DOHH2 (cell line): ENCODE measurements at regions not wholly inside any gene's neighbourhood (a gene's known extent, or its start where the extent isn't known, plus 50 kb on each side); places are given as distances from the start of the nearest gene placed in this dataset.
"Not testable (repeated sequence)": the region's sequence is repeated elsewhere in the genome, so short reads cannot be mapped to it uniquely, and the experiment has no call there.

Experiments used
- H3F3A ChIP-seq: fragments of 200-600 bp; sonication (generic), shearing (Covaris generic); 2 replicates; pipeline ENCODE4 v1.6.0; 2016; ENCODE audit warnings: antibody characterized with exemption, mild to moderate bottlenecking; ENCODE audit not compliant: control insufficient read depth, insufficient read depth
- H3K27ac ChIP-seq: fragments of 200-600 bp; sonication (generic); 2 replicates; pipeline ENCODE4 v1.5.1; 2014; ENCODE audit warnings: low read depth, mild to moderate bottlenecking, low read length, moderate library complexity
- H3K27me3 ChIP-seq: fragments of 200-600 bp; sonication (generic); 2 replicates; pipeline ENCODE4 v1.6.1; 2014; ENCODE audit warnings: mild to moderate bottlenecking, low read length, mixed read lengths; ENCODE audit not compliant: control insufficient read depth
- H3K36me3 ChIP-seq: fragments of 200-600 bp; sonication (generic); 2 replicates; pipeline ENCODE4 v1.6.1; 2014; ENCODE audit warnings: mild to moderate bottlenecking, low read length, moderate library complexity, mixed read lengths; ENCODE audit not compliant: control insufficient read depth
- H3K4me1 ChIP-seq: fragments of 200-600 bp; sonication (generic); 2 replicates; pipeline ENCODE4 v1.6.1; 2014; ENCODE audit warnings: mild to moderate bottlenecking, low read length, mixed read lengths; ENCODE audit not compliant: control insufficient read depth
- H3K4me2 ChIP-seq: fragments of 200-600 bp; sonication (generic); 2 replicates; pipeline ENCODE4 v1.6.0; 2014; ENCODE audit warnings: mild to moderate bottlenecking, low read length, moderate library complexity
- H3K4me3 ChIP-seq: fragments of 200-600 bp; sonication (generic); 2 replicates; pipeline ENCODE4 v1.5.1; 2014; ENCODE audit warnings: mild to moderate bottlenecking, low read length, mixed read lengths
- H3K79me2 ChIP-seq: fragments of 200-600 bp; sonication (generic); 2 replicates; pipeline ENCODE4 v1.6.1; 2014; ENCODE audit warnings: mild to moderate bottlenecking, low read length, mixed read lengths; ENCODE audit not compliant: control insufficient read depth
- H3K9me2 ChIP-seq: fragments of 200-600 bp; sonication (generic); replicated peaks from 2 replicates; pipeline ENCODE4 v1.6.1; 2014; ENCODE audit warnings: mild to moderate bottlenecking, low read length, mixed read lengths; ENCODE audit not compliant: control insufficient read depth
- H3K9me3 ChIP-seq: fragments of 200-600 bp; sonication (generic); 2 replicates; pipeline ENCODE4 v1.6.1; 2014; ENCODE audit warnings: antibody characterized with exemption, low read length, mixed read lengths; ENCODE audit not compliant: control insufficient read depth, insufficient read depth
- H4K20me1 ChIP-seq: fragments of 200-600 bp; sonication (generic); 2 replicates; pipeline ENCODE4 v1.6.0; 2014; ENCODE audit warnings: low read depth, mild to moderate bottlenecking, antibody characterized with exemption, low read length, moderate library complexity; ENCODE audit not compliant: control insufficient read depth, insufficient read depth
- EZH2phosphoT487 ChIP-seq: fragments of 200-600 bp; sonication (generic); IDR thresholded peaks from 2 replicates; pipeline ENCODE4 v1.6.1; 2017; ENCODE audit warnings: borderline replicate concordance, mild to moderate bottlenecking, antibody characterized with exemption, low read length, moderate library complexity, mixed read lengths
- TF ChIP-seq, protein P1 (sequence below): fragments of 200-600 bp; sonication (generic); IDR thresholded peaks from one replicate; pipeline ENCODE4 v1.5.1; 2014; ENCODE audit warnings: antibody characterized with exemption, mild to moderate bottlenecking, low read depth, low read length; ENCODE audit not compliant: poor library complexity, severe bottlenecking

DNA sequence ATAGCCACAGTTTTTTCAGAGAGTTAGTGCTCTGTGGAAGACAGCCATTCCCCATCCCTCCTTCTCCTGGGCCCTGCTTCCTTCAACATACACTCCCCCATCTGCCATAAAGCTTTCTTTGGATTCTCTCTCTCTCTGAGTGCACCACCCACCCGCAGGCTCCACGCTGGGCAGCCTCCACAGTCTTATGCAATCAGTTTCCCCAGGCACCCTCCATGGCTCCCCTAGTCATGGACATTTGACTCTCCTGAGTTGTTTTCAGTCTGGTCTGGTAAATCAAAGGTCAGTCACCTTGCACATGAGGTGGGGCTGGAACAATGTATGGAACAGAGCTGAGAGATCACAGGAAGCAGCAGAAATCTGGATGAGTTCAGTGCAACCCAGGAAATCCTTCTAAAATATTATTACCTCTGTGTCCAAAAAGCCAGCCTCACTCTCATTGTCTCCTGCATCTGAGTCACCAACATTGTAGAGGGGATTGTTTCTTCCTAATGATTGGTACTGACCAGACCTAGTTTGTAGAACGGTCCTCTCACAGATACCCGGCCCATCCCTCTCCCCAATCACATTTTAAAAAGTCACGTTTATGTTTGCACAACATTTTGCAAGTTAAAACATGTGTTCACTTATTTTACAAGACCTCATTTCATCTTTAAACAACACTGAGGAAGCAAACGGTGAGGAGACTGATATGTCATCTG is 70.1 kb downstream of the CYCS start:
- Histone ChIP-seq H4K20me1 (no peaks in the 10 kb centered on the region), H3K79me2 (no peaks in the 10 kb centered on the region), H3K27ac (no peak overlapping the region), H3K4me1 (no peaks in the 10 kb centered on the region), H3F3A (no peaks in the 10 kb centered on the region), H3K9me2 (no peaks in the 10 kb centered on the region), H3K9me3 (no peaks in the 10 kb centered on the region), H3K27me3 (peaks cover 14% of the 10 kb centered on the region; the same call in 1 of the 2 replicates), H3K4me2 (no peak overlapping the region), H3K4me3 (no peak overlapping the region), H3K36me3 (no peaks in the 10 kb centered on the region)
- TF ChIP-seq, protein P1, sequence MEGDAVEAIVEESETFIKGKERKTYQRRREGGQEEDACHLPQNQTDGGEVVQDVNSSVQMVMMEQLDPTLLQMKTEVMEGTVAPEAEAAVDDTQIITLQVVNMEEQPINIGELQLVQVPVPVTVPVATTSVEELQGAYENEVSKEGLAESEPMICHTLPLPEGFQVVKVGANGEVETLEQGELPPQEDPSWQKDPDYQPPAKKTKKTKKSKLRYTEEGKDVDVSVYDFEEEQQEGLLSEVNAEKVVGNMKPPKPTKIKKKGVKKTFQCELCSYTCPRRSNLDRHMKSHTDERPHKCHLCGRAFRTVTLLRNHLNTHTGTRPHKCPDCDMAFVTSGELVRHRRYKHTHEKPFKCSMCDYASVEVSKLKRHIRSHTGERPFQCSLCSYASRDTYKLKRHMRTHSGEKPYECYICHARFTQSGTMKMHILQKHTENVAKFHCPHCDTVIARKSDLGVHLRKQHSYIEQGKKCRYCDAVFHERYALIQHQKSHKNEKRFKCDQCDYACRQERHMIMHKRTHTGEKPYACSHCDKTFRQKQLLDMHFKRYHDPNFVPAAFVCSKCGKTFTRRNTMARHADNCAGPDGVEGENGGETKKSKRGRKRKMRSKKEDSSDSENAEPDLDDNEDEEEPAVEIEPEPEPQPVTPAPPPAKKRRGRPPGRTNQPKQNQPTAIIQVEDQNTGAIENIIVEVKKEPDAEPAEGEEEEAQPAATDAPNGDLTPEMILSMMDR = no peak

DNA sequence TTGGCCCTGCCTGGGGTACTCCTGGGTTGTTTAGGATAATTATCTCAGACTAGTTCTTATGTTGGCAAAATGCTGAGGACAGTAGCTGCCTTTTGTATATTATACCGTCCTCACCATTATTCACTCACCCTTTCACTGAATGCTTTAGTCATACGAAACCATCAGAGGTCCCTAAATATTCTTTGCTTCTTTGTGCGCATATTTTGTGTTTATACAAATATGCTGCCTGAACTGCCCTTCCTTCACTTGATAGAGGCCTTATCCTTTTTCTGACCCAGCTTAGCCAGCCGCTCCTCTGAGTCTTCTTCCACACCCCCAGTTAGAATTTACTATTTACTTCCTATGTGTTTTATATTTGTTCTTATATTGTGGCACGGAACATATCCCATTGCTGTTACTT is 70.2 kb upstream of the OSBPL3 start:
- Histone ChIP-seq H3K9me2 (no peaks in the 10 kb centered on the region), H3K9me3 (no peaks in the 10 kb centered on the region), H3K4me3 (no peak overlapping the region), H3F3A (no peaks in the 10 kb centered on the region), H3K79me2 (no peaks in the 10 kb centered on the region), H3K36me3 (no peaks in the 10 kb centered on the region), H3K4me1 (no peaks in the 10 kb centered on the region), H4K20me1 (no peaks in the 10 kb centered on the region), H3K4me2 (no peak overlapping the region), H3K27me3 (0 out of 2 replicates have a peak, but pooled peaks cover 7% of the 10 kb centered on the region), H3K27ac (no peak overlapping the region)
- TF ChIP-seq EZH2phosphoT487 = no peak
- TF ChIP-seq, protein P1 = no peak

DNA sequence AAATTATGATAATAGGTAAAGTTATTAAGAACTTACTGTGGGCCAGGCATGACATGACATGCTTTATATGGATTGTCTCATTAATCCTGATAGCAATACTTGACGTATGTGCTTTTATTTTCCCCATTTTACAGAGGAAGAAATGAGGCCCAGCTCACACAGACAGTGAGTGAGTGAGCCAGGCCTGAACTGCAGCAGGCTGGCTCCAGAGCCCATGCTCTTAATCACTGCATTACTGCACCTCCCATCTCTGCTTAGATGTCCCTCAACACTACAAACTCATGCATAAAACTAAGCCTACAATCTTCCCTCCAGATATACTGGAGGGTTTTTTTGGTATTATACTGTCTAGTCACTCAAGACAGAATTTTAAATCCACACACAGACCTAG is 68.5 kb upstream of the OSBPL3 start:
- no peaks in the 10 kb centered on the region for H3K36me3 ChIP-seq
- H3K4me3 ChIP-seq = no peak overlapping the region
- H4K20me1 ChIP-seq = no peaks in the 10 kb centered on the region
- TF ChIP-seq, protein P1 = no peak
- TF ChIP-seq EZH2phosphoT487 = no peak
- H3K9me3 ChIP-seq = no peaks in the 10 kb centered on the region
- H3K27me3 ChIP-seq = 0 out of 2 replicates have a peak, but pooled peaks cover 3% of the 10 kb centered on the region
- no peaks in the 10 kb centered on the region for H3K9me2 ChIP-seq
- no peak overlapping the region for H3K4me2 ChIP-seq
- no peaks in the 10 kb centered on the region for H3K79me2 ChIP-seq
- H3K27ac ChIP-seq = no peak overlapping the region
- H3F3A ChIP-seq = no peaks in the 10 kb centered on the region
- H3K4me1 ChIP-seq = no peaks in the 10 kb centered on the region

DNA sequence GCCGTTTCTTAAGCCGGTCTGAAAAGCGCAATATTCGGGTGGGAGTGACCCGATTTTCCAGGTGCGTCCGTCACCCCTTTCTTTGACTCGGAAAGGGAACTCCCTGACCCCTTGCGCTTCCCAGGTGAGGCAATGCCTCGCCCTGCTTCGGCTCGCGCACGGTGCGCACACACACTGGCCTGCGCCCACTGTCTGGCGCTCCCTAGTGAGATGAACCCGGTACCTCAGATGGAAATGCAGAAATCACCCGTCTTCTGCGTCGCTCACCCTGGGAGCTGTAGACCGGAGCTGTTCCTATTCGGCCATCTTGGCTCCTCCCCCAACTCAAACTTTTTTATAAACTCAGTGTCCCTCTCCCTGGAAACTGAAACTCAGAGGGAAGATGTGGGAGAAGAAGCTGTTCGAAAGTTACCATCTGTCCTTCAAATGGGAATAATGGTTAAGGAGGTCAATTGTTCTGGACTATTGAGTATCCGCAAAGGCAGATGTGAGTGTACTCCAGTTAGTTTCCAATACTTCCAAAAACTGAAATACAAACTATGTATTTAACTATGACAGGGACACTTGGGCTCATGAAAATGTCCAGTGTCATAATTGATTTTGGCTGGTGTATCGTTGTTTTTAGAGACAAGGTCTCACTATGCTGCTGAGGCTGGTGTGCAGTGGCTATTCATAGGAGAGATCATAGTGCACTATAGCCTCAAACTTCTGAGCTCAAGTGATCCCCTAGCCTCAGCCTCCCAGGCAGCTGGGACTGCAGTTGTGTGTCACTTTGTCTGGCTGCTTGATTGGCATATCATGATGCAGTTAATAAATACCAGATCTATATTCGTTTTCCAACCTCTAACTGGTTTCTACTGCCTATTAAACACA is 67.8 kb upstream of the OSBPL3 start:
- H3K9me2 ChIP-seq, H3K27me3 ChIP-seq, H3K36me3 ChIP-seq, H4K20me1 ChIP-seq, H3K4me2 ChIP-seq, H3K27ac ChIP-seq, H3K4me3 ChIP-seq, H3K4me1 ChIP-seq, H3F3A ChIP-seq, H3K9me3 ChIP-seq, H3K79me2 ChIP-seq: not testable (repeated sequence)
